ENCODE measurements at regions not wholly inside any gene's neighbourhood (a gene's known extent, or its start where the extent isn't known, plus 50 kb on each side); places are given as distances from the start of the nearest gene placed in this dataset.

GRCh38 chr1:14094611-14095400, 394.8 kb downstream of the PRDM2 start:
- no peak overlapping the region for H3K4me3 ChIP-seq (ENCODE audit: low read length in 2 of 2)
- no peak overlapping the region for H3K27ac ChIP-seq (ENCODE audit: low read length)
- no peak overlapping the region for H3K9ac ChIP-seq (ENCODE audit: low read length in 2 of 2)
- H3K36me3 ChIP-seq (ENCODE audit: control insufficient read depth in 2 of 2, insufficient read depth in 2 of 2, low read length in 2 of 2), result no peaks in the 10 kb centered on the region
- H3K9me3 ChIP-seq (ENCODE audit: control insufficient read depth in 2 of 2, low read length in 2 of 2), result peaks cover 3 to 5% of the 10 kb centered on the region in 2 donors
- H3K4me1 ChIP-seq (ENCODE audit: control insufficient read depth, insufficient read depth, low read length), result no peaks in the 10 kb centered on the region
- no peaks in the 10 kb centered on the region for H3K27me3 ChIP-seq (ENCODE audit: control insufficient read depth in 1 of 2, insufficient read depth in 2 of 2, low read length in 2 of 2)

- H3K27ac ChIP-seq (ENCODE audit: low read length), result no peak overlapping the region
- no peaks in the 10 kb centered on the region for H3K36me3 ChIP-seq (ENCODE audit: control insufficient read depth in 2 of 2, insufficient read depth in 2 of 2, low read length in 2 of 2)
- H3K4me1 ChIP-seq (ENCODE audit: control insufficient read depth, insufficient read depth, low read length), result no peaks in the 10 kb centered on the region
- H3K4me3 ChIP-seq (ENCODE audit: low read length in 2 of 2), result no peak overlapping the region
- no peak overlapping the region for H3K9ac ChIP-seq (ENCODE audit: low read length in 2 of 2)
- no peaks in the 10 kb centered on the region for H3K27me3 ChIP-seq (ENCODE audit: control insufficient read depth in 1 of 2, insufficient read depth in 2 of 2, low read length in 2 of 2)
- H3K9me3 ChIP-seq (ENCODE audit: control insufficient read depth in 2 of 2, low read length in 2 of 2), result peaks cover 0 to 3% of the 10 kb centered on the region in 2 donors
Observed at GRCh38 chr1:14098294-14098913, 398.4 kb downstream of the PRDM2 start.

- Histone ChIP-seq H3K4me3 (ENCODE audit: low read length in 2 of 2) (no peak overlapping the region), H3K4me1 (ENCODE audit: control insufficient read depth, insufficient read depth, low read length) (no peaks in the 10 kb centered on the region), H3K9me3 (ENCODE audit: control insufficient read depth in 2 of 2, low read length in 2 of 2) (peaks cover 0 to 3% of the 10 kb centered on the region in 2 donors), H3K27ac (ENCODE audit: low read length) (no peak overlapping the region), H3K36me3 (ENCODE audit: control insufficient read depth in 2 of 2, insufficient read depth in 2 of 2, low read length in 2 of 2) (no peaks in the 10 kb centered on the region), H3K9ac (ENCODE audit: low read length in 2 of 2) (no peak overlapping the region), H3K27me3 (ENCODE audit: control insufficient read depth in 1 of 2, insufficient read depth in 2 of 2, low read length in 2 of 2) (no peaks in the 10 kb centered on the region)
Observed at GRCh38 chr1:14100444-14100843, 400.5 kb downstream of the PRDM2 start.

- no peaks in the 10 kb centered on the region for H3K36me3 ChIP-seq (ENCODE audit: control insufficient read depth in 2 of 2, insufficient read depth in 2 of 2, low read length in 2 of 2)
- no peaks in the 10 kb centered on the region for H3K27me3 ChIP-seq (ENCODE audit: control insufficient read depth in 1 of 2, insufficient read depth in 2 of 2, low read length in 2 of 2)
- no peak overlapping the region for H3K9ac ChIP-seq (ENCODE audit: low read length in 2 of 2)
- H3K4me3 ChIP-seq (ENCODE audit: low read length in 2 of 2), result no peak overlapping the region
- no peaks in the 10 kb centered on the region for H3K4me1 ChIP-seq (ENCODE audit: control insufficient read depth, insufficient read depth, low read length)
- H3K27ac ChIP-seq (ENCODE audit: low read length), result no peak overlapping the region
- peaks cover 0 to 3% of the 10 kb centered on the region in 2 donors for H3K9me3 ChIP-seq (ENCODE audit: control insufficient read depth in 2 of 2, low read length in 2 of 2)
Observed at GRCh38 chr1:14100919-14101318, 400.9 kb downstream of the PRDM2 start.

GRCh38 chr1:14102180-14102579, 402.2 kb downstream of the PRDM2 start:
- H3K9ac ChIP-seq (ENCODE audit: low read length in 2 of 2), result no peak overlapping the region
- no peak overlapping the region for H3K4me3 ChIP-seq (ENCODE audit: low read length in 2 of 2)
- H3K27me3 ChIP-seq (ENCODE audit: control insufficient read depth in 1 of 2, insufficient read depth in 2 of 2, low read length in 2 of 2), result no peaks in the 10 kb centered on the region
- H3K9me3 ChIP-seq (ENCODE audit: control insufficient read depth in 2 of 2, low read length in 2 of 2), result peaks cover 0 to 2% of the 10 kb centered on the region in 2 donors
- H3K36me3 ChIP-seq (ENCODE audit: control insufficient read depth in 2 of 2, insufficient read depth in 2 of 2, low read length in 2 of 2), result no peaks in the 10 kb centered on the region
- H3K27ac ChIP-seq (ENCODE audit: low read length), result no peak overlapping the region
- H3K4me1 ChIP-seq (ENCODE audit: control insufficient read depth, insufficient read depth, low read length), result no peaks in the 10 kb centered on the region

GRCh38 chr1:14103878-14104430, 404.0 kb downstream of the PRDM2 start:
- Histone ChIP-seq H3K9me3 (ENCODE audit: control insufficient read depth in 2 of 2, low read length in 2 of 2) (no peaks in the 10 kb centered on the region), H3K4me3 (ENCODE audit: low read length in 2 of 2) (no peak overlapping the region), H3K36me3 (ENCODE audit: control insufficient read depth in 2 of 2, insufficient read depth in 2 of 2, low read length in 2 of 2) (no peaks in the 10 kb centered on the region), H3K9ac (ENCODE audit: low read length in 2 of 2) (no peak overlapping the region), H3K27ac (ENCODE audit: low read length) (no peak overlapping the region), H3K4me1 (ENCODE audit: control insufficient read depth, insufficient read depth, low read length) (peaks cover 6% of the 10 kb centered on the region), H3K27me3 (ENCODE audit: control insufficient read depth in 1 of 2, insufficient read depth in 2 of 2, low read length in 2 of 2) (no peaks in the 10 kb centered on the region)

GRCh38 chr1:14106126-14106525, 406.1 kb downstream of the PRDM2 start:
- no peaks in the 10 kb centered on the region for H3K9me3 ChIP-seq (ENCODE audit: control insufficient read depth in 2 of 2, low read length in 2 of 2)
- H3K36me3 ChIP-seq (ENCODE audit: control insufficient read depth in 2 of 2, insufficient read depth in 2 of 2, low read length in 2 of 2), result no peaks in the 10 kb centered on the region
- H3K4me1 ChIP-seq (ENCODE audit: control insufficient read depth, insufficient read depth, low read length), result peaks cover 7% of the 10 kb centered on the region
- no peak overlapping the region for H3K9ac ChIP-seq (ENCODE audit: low read length in 2 of 2)
- no peak overlapping the region for H3K27ac ChIP-seq (ENCODE audit: low read length)
- H3K27me3 ChIP-seq (ENCODE audit: control insufficient read depth in 1 of 2, insufficient read depth in 2 of 2, low read length in 2 of 2), result no peaks in the 10 kb centered on the region
- H3K4me3 ChIP-seq (ENCODE audit: low read length in 2 of 2), result no peak overlapping the region

GRCh38 chr1:14106679-14107313, 406.8 kb downstream of the PRDM2 start:
- Histone ChIP-seq H3K36me3 (ENCODE audit: control insufficient read depth in 2 of 2, insufficient read depth in 2 of 2, low read length in 2 of 2) (no peaks in the 10 kb centered on the region), H3K9me3 (ENCODE audit: control insufficient read depth in 2 of 2, low read length in 2 of 2) (no peaks in the 10 kb centered on the region), H3K4me3 (ENCODE audit: low read length in 2 of 2) (no peak overlapping the region), H3K4me1 (ENCODE audit: control insufficient read depth, insufficient read depth, low read length) (peaks cover 7% of the 10 kb centered on the region), H3K27ac (ENCODE audit: low read length) (no peak overlapping the region), H3K27me3 (ENCODE audit: control insufficient read depth in 1 of 2, insufficient read depth in 2 of 2, low read length in 2 of 2) (no peaks in the 10 kb centered on the region), H3K9ac (ENCODE audit: low read length in 2 of 2) (no peak overlapping the region)

GRCh38 chr1:14108356-14109275, 408.6 kb downstream of the PRDM2 start:
- Histone ChIP-seq H3K9me3 (ENCODE audit: control insufficient read depth in 2 of 2, low read length in 2 of 2) (no peaks in the 10 kb centered on the region), H3K9ac (ENCODE audit: low read length in 2 of 2) (no peak overlapping the region), H3K4me1 (ENCODE audit: control insufficient read depth, insufficient read depth, low read length) (peaks cover 7% of the 10 kb centered on the region), H3K27me3 (ENCODE audit: control insufficient read depth in 1 of 2, insufficient read depth in 2 of 2, low read length in 2 of 2) (no peaks in the 10 kb centered on the region), H3K4me3 (ENCODE audit: low read length in 2 of 2) (no peak overlapping the region), H3K27ac (ENCODE audit: low read length) (no peak overlapping the region), H3K36me3 (ENCODE audit: control insufficient read depth in 2 of 2, insufficient read depth in 2 of 2, low read length in 2 of 2) (no peaks in the 10 kb centered on the region)

- Histone ChIP-seq H3K4me3 (ENCODE audit: low read length in 2 of 2) (no peak overlapping the region), H3K27me3 (ENCODE audit: control insufficient read depth in 1 of 2, insufficient read depth in 2 of 2, low read length in 2 of 2) (no peaks in the 10 kb centered on the region), H3K27ac (ENCODE audit: low read length) (no peak overlapping the region), H3K9ac (ENCODE audit: low read length in 2 of 2) (no peak overlapping the region), H3K36me3 (ENCODE audit: control insufficient read depth in 2 of 2, insufficient read depth in 2 of 2, low read length in 2 of 2) (no peaks in the 10 kb centered on the region), H3K4me1 (ENCODE audit: control insufficient read depth, insufficient read depth, low read length) (peaks cover 7% of the 10 kb centered on the region), H3K9me3 (ENCODE audit: control insufficient read depth in 2 of 2, low read length in 2 of 2) (no peaks in the 10 kb centered on the region)
Observed at GRCh38 chr1:14109276-14109635, 409.3 kb downstream of the PRDM2 start.
